ENCODE measurements at regions not wholly inside any gene's neighbourhood (a gene's known extent, or its start where the extent isn't known, plus 50 kb on each side); places are given as distances from the start of the nearest gene placed in this dataset.
"Not testable (repeated sequence)": the region's sequence is repeated elsewhere in the genome, so short reads cannot be mapped to it uniquely, and the experiment has no call there.

DNA sequence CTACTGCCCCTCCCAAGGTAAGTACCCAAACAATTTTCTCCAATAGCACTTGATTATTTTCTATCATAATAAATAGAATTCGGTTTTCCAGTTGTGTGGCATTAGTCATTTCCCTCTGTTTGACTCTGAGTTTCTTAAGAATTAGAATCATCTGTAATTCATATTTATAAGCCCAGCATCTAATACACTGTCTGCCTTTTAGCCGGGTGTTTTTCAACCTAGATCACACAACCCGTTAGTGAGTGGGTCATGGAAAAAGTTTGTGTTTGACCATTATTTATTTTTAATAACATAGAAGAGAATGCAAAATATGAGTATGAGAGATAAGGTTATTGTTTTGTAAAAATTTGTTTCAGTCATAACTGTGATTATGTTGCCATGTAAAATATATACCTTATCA lies 701.6 kb downstream of the RFPL4B start:
- Mint-ChIP-seq H3K27ac (no peak overlapping the region), H3K27me3 (ENCODE audit: low read depth) (no peaks in the 10 kb centered on the region), H3K4me3 (no peak overlapping the region), H3K36me3 (ENCODE audit: low read depth) (no peaks in the 10 kb centered on the region), H3K9me3 (no peaks in the 10 kb centered on the region), H3K4me1 (ENCODE audit: low read depth) (no peaks in the 10 kb centered on the region)

DNA sequence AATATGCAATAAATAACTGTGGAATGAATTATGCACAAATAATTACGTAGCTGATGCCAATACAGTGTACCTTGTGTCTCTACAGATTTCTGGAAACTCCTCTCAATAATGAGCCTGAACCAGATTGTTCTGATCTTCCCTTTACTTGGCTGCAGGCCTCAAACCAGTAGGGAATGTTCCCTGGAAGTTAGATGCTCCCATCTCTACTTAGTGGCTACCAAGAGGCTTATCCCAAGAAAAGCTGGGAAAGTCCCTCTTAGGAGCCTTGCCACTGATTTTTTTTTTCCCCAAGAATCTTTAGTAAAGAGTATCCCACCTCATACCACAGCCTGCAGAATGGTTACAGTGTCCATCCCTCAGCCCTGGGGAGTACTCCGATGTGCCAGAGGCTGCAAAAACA lies 702.1 kb downstream of the RFPL4B start:
- H3K36me3 Mint-ChIP-seq (ENCODE audit: low read depth), result no peaks in the 10 kb centered on the region
- H3K4me3 Mint-ChIP-seq, result no peak overlapping the region
- H3K27ac Mint-ChIP-seq, result no peak overlapping the region
- no peaks in the 10 kb centered on the region for H3K27me3 Mint-ChIP-seq (ENCODE audit: low read depth)
- H3K9me3 Mint-ChIP-seq, result no peaks in the 10 kb centered on the region
- no peaks in the 10 kb centered on the region for H3K4me1 Mint-ChIP-seq (ENCODE audit: low read depth)

DNA sequence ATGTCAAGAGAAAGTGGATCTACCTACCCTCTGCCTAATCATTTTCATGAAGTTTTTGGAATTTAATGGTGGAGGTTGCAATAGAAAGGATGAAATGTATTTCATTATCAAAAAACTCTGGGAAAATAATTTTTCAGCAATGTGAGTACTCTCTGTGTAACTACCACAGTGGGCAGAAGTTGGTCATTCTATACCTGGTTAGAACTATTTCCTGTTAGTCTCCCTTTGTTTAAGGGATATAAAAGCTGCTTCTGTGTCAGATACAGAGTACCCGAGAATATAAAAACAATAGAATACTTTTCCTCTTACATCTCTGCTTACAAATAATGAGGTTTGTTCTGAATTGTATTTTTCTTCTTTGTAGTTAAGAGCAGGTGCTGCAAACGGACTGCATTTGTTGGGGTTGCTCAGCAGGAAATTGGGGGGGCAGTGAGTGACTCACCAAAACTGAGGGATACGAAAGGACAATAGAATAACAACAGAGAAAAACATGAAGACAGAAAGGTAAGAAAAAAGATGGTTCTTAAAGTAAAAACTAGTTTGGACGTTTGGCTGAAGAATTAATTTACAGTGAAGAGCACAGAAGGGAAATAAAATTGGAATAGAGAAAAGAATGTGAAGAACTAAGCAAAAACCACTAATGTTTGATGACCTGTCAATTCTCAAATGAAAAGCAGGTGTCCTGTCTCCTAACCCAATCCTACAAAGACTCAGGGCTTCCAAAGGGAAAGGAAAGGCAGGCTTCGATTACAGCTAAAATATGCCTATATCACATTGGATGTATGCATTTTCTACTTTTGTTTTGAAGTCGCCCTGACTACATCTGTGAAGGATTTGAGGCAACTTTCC lies 703.1 kb downstream of the RFPL4B start:
- Mint-ChIP-seq H3K36me3 (ENCODE audit: low read depth) (no peaks in the 10 kb centered on the region), H3K27me3 (ENCODE audit: low read depth) (no peaks in the 10 kb centered on the region), H3K9me3 (no peaks in the 10 kb centered on the region), H3K27ac (no peak overlapping the region), H3K4me1 (ENCODE audit: low read depth) (no peaks in the 10 kb centered on the region), H3K4me3 (no peak overlapping the region)

GRCh38 chr6:113050979-113051378 lies 703.8 kb downstream of the RFPL4B start:
- no peak overlapping the region for H3K27ac Mint-ChIP-seq
- no peaks in the 10 kb centered on the region for H3K4me1 Mint-ChIP-seq (ENCODE audit: low read depth)
- no peak overlapping the region for H3K4me3 Mint-ChIP-seq
- H3K9me3 Mint-ChIP-seq, result no peaks in the 10 kb centered on the region
- no peaks in the 10 kb centered on the region for H3K36me3 Mint-ChIP-seq (ENCODE audit: low read depth)
- H3K27me3 Mint-ChIP-seq (ENCODE audit: low read depth), result no peaks in the 10 kb centered on the region

GRCh38 chr6:113052506-113052905 lies 705.4 kb downstream of the RFPL4B start:
- Mint-ChIP-seq H3K4me1 (ENCODE audit: low read depth) (no peaks in the 10 kb centered on the region), H3K27me3 (ENCODE audit: low read depth) (no peaks in the 10 kb centered on the region), H3K27ac (no peak overlapping the region), H3K4me3 (no peak overlapping the region), H3K9me3 (no peaks in the 10 kb centered on the region), H3K36me3 (ENCODE audit: low read depth) (no peaks in the 10 kb centered on the region)

DNA sequence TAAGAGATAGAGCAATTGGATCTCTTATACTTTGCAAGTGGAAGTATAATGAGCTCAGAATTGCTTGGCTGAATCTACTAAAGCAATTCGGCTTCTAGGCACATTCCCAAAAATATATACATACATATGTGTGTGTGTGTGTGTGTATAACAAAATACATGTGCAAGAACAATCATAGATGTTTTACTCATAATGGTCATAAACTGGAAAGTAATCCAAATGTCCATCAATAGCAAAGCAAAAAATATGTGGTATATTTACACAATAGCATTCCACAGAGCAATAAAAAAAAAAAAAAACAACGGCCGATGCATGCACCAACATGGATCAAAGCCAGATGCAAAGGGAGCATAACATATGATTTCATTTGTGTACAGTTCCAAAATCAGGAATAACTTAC lies 707.9 kb downstream of the RFPL4B start:
- no peak overlapping the region for H3K27ac Mint-ChIP-seq
- H3K27me3 Mint-ChIP-seq (ENCODE audit: low read depth), result no peaks in the 10 kb centered on the region
- no peaks in the 10 kb centered on the region for H3K9me3 Mint-ChIP-seq
- H3K36me3 Mint-ChIP-seq (ENCODE audit: low read depth), result no peaks in the 10 kb centered on the region
- no peak overlapping the region for H3K4me3 Mint-ChIP-seq
- no peaks in the 10 kb centered on the region for H3K4me1 Mint-ChIP-seq (ENCODE audit: low read depth)

- Mint-ChIP-seq H3K4me3 (no peak overlapping the region), H3K27me3 (ENCODE audit: low read depth) (no peaks in the 10 kb centered on the region), H3K27ac (no peak overlapping the region), H3K4me1 (ENCODE audit: low read depth) (no peaks in the 10 kb centered on the region), H3K9me3 (no peaks in the 10 kb centered on the region), H3K36me3 (ENCODE audit: low read depth) (no peaks in the 10 kb centered on the region)
Observed at GRCh38 chr6:113055998-113056397, 708.9 kb downstream of the RFPL4B start.

- no peaks in the 10 kb centered on the region for H3K9me3 Mint-ChIP-seq
- H3K36me3 Mint-ChIP-seq (ENCODE audit: low read depth), result no peaks in the 10 kb centered on the region
- H3K27me3 Mint-ChIP-seq (ENCODE audit: low read depth), result no peaks in the 10 kb centered on the region
- H3K4me3 Mint-ChIP-seq, result no peak overlapping the region
- H3K4me1 Mint-ChIP-seq (ENCODE audit: low read depth), result no peaks in the 10 kb centered on the region
- no peak overlapping the region for H3K27ac Mint-ChIP-seq
Observed at GRCh38 chr6:113057567-113058053, 710.5 kb downstream of the RFPL4B start.

DNA sequence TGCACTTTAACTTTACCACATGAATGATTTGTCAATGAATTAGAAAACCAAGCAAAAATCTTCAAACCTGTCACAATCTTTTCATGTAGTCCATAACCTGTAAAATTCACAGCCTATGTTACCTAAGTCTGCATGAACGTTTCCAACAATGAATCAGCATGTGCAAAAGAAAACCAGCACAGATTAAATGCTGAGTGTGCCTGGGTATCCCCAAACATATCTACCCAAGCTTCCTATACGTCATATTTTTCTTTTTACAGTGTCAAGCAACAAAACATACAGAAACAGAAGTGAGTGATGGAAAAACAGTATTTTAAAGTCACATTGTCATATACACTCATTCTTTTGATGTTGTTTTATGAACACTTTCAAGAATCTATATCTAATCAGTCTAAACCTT lies 713.5 kb downstream of the RFPL4B start:
- no peaks in the 10 kb centered on the region for H3K36me3 Mint-ChIP-seq (ENCODE audit: low read depth)
- no peak overlapping the region for H3K4me3 Mint-ChIP-seq
- no peaks in the 10 kb centered on the region for H3K4me1 Mint-ChIP-seq (ENCODE audit: low read depth)
- H3K27ac Mint-ChIP-seq, result no peak overlapping the region
- H3K9me3 Mint-ChIP-seq, result no peaks in the 10 kb centered on the region
- no peaks in the 10 kb centered on the region for H3K27me3 Mint-ChIP-seq (ENCODE audit: low read depth)

DNA sequence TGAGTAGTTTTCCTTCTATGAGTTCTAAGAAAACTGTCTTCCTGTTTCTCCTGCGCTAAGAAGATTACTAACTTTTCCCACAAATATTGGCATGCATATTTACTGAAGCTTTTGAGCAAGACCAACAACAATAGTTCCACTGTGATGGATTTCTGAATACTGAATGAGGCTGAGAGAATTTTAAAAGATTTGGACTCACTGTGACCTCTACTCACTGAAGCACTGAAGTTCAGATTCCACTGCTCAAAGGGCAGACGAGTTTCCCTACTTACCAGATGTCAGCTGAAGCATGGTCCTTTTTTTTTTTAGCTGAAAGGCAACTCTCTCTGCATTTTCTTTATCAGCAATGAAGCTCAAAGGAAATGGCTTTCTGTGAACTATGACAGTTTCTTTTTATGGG lies 718.5 kb downstream of the RFPL4B start:
- Mint-ChIP-seq H3K9me3 (no peaks in the 10 kb centered on the region), H3K4me3 (no peak overlapping the region), H3K27ac (no peak overlapping the region), H3K4me1 (ENCODE audit: low read depth) (no peaks in the 10 kb centered on the region), H3K36me3 (ENCODE audit: low read depth) (no peaks in the 10 kb centered on the region), H3K27me3 (ENCODE audit: low read depth) (no peaks in the 10 kb centered on the region)

DNA sequence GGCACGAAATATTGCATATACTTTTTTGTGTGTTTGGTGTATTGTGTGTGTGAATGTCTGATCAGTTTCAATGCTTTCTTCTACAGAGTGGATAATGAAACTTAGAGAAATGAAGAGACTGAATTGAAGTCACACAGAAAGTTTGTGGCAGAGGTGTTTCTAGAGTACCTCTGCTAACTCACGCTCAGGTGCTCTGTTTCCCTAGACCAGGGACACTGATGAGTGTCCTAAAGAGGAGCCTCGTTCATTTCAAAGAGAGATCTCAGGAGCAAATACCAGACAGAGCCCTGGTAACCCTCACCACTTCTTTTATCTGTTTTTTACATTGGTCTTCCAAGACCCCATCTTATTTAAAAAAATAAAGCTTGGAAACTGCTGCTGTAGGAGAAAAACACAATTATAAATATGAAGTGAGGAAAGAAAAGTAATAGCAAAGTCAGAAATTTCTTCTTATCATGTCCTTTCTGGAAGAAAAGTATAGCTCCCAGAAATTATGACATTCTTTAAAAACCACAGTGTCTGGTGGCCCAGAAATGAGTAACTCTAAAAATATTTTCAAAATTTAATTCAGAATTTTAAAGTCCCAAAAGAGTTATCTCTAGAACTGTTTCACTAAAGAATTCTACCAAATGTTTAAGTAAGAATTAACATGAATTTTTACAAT lies 720.6 kb downstream of the RFPL4B start:
- H3K27me3 Mint-ChIP-seq (ENCODE audit: low read depth), result no peaks in the 10 kb centered on the region
- no peaks in the 10 kb centered on the region for H3K4me1 Mint-ChIP-seq (ENCODE audit: low read depth)
- no peaks in the 10 kb centered on the region for H3K36me3 Mint-ChIP-seq (ENCODE audit: low read depth)
- H3K9me3 Mint-ChIP-seq, result no peaks in the 10 kb centered on the region
- no peak overlapping the region for H3K4me3 Mint-ChIP-seq
- no peak overlapping the region for H3K27ac Mint-ChIP-seq

GRCh38 chr6:113068570-113068969 lies 721.4 kb downstream of the RFPL4B start:
- Mint-ChIP-seq H3K36me3 (ENCODE audit: low read depth) (no peaks in the 10 kb centered on the region), H3K27ac (no peak overlapping the region), H3K27me3 (ENCODE audit: low read depth) (no peaks in the 10 kb centered on the region), H3K9me3 (no peaks in the 10 kb centered on the region), H3K4me3 (no peak overlapping the region), H3K4me1 (ENCODE audit: low read depth) (no peaks in the 10 kb centered on the region)

DNA sequence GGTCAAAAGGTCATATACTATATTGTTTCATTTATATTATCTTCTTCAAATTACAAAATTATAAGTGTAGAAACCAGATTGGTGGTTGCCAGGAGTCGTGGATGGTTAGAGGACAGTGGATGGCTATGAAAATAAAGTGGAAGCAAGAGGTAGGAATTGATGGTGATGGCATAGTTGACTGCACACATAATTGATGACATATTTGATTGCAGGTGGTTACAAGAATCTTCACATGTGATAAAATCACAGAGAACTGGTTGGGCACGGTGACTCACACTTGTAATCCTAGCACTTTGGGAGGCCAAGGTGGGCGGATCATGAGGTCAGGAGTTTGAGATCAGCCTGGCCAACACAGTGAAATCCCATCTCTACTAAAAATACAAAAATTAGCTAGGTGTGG lies 723.6 kb downstream of the RFPL4B start:
- H3K27me3 Mint-ChIP-seq (ENCODE audit: low read depth); H3K36me3 Mint-ChIP-seq (ENCODE audit: low read depth); H3K9me3 Mint-ChIP-seq; H3K27ac Mint-ChIP-seq; H3K4me1 Mint-ChIP-seq (ENCODE audit: low read depth); H3K4me3 Mint-ChIP-seq: not testable (repeated sequence)

DNA sequence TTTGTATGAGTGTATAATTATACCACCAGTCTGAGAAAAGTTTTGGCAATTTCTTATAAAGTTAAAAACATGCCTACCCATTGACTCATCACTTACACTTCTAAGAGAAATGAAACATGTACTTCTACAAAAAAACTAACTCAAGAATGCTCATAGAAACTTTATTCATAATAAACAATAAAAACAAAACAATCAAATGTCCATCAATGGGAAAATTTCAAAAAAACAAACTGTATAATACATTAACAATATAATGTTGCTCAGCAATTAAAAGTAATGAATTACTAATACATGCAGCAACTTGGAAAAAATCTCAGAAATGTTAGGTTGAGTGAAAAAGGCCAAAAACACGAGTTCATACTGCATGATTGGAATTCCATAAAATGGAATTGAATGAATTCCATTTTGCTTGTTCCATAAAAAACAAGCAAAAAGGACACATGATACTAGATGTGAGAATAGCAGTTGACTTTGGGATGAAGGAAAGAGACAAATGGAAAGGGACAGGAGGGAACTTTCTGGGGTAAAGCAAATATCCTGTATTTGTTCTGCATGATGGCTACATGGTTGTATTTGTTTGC lies 726.6 kb downstream of the RFPL4B start:
- Mint-ChIP-seq H3K4me1 (ENCODE audit: low read depth) (no peaks in the 10 kb centered on the region), H3K27me3 (ENCODE audit: low read depth) (no peaks in the 10 kb centered on the region), H3K9me3 (no peaks in the 10 kb centered on the region), H3K4me3 (no peak overlapping the region), H3K27ac (no peak overlapping the region), H3K36me3 (ENCODE audit: low read depth) (no peaks in the 10 kb centered on the region)

GRCh38 chr6:113076116-113076515 lies 729.0 kb downstream of the RFPL4B start:
- H3K4me1 Mint-ChIP-seq (ENCODE audit: low read depth), result no peaks in the 10 kb centered on the region
- H3K27me3 Mint-ChIP-seq (ENCODE audit: low read depth), result no peaks in the 10 kb centered on the region
- H3K4me3 Mint-ChIP-seq, result no peak overlapping the region
- no peaks in the 10 kb centered on the region for H3K9me3 Mint-ChIP-seq
- no peak overlapping the region for H3K27ac Mint-ChIP-seq
- H3K36me3 Mint-ChIP-seq (ENCODE audit: low read depth), result no peaks in the 10 kb centered on the region

All from T-helper 1 cell treated with Interleukin-12 subunit alpha and Interleukin-12 subunit beta and Interleukin-4 antibody, amounts not matched to agents 30 μg/mL and 1 μg/mL, for 36 hours (primary cell).